Left ventricle myocardium superior (tissue), 1 donor: ENCODE measurements at regions not wholly inside any gene's neighbourhood (a gene's known extent, or its start where the extent isn't known, plus 50 kb on each side); places are given as distances from the start of the nearest gene placed in this dataset.
"Not testable (repeated sequence)": the region's sequence is repeated elsewhere in the genome, so short reads cannot be mapped to it uniquely, and the experiment has no call there.

Experiments used
- ATAC-seq: fragments of 200-7000 bp; cut with Tn5 transposase; one replicate; pipeline ENCODE4 v1.9.1; 2020; ENCODE audit warnings: mild to moderate bottlenecking, moderate library complexity
- DNase-seq: peaks from one replicate; pipeline ENCODE4 v3.0.0-alpha.2; 2020
- intact Hi-C: fragments of 100-400 bp; cut with micrococcal nuclease; formaldehyde crosslinking; loops from one replicate; pipeline ENCODE4 v1.11.0; 2022
- donor health status: DM: no; HTN: yes; CAD: no; lungs with severe emphysema.

DNA sequence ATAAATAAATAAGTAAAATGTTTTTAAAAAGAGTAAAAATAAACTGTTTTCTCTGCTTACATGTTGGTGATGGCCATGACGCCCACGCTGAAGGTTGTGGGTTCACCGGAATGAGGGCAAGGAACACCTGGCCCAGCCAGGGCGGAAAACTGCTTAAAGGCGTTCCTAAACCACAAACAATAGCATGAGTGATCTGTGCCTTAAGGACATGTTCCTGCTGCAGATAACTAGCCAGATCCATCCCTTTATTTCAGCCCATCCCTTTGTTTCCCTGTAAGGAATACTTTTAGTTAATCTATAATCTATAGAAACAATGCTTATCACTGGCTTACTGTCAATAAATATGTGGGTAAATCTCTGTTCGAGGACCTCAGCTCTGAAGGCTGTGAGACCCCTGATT is 63.3 kb upstream of the CEP78 start:
- ATAC-seq, intact Hi-C loops, DNase-seq: not testable (repeated sequence)

- ATAC-seq = no peak
- intact Hi-C loops = no loop called here
- no peak for DNase-seq
Observed at GRCh38 chr9:78171651-78172050, 64.2 kb upstream of the CEP78 start.

- DNase-seq (no peak), ATAC-seq (no peak)
- intact Hi-C loops = no loop called here
Observed at GRCh38 chr9:78169125-78169524, 66.8 kb upstream of the CEP78 start.

DNA sequence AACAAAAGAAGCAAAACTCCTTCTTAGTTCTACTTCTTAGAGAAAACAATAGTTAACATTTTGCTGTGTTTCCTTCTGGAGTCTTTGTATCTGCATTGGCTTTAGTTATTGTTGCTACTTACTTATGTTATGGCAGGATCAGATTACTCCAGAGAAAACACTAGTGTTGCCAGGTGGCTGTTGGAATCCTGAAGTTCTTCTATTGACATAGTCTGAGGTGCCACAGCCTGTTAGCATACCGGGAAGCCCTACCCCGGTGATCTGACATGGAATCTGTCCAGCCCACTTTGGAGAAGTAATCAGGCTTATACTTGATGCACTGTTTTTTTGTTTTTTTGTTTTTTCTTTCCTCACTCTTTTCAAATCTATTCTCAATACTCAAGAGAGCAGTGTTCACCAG is 68.5 kb upstream of the CEP78 start:
- ATAC-seq = no peak
- intact Hi-C loops = no loop called here

DNA sequence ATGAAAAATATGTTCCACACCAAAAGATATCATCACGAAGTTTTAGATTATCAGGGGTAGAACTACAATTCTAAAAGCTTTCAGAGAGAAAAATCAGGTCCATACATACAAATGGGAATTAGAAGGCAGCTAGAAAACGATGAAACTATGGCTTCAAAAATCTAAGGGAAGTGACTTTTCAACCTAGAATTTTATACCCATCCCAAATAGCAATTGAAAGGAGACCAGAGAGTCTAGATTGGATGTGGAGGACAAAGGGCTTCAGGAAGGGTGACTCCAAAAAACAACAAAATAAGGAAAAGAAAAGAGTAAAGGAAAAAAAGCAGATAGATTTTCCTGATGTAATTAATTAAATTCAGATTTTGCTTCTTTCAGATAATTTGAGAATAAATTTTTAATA is 72.0 kb upstream of the CEP78 start:
- no peak for DNase-seq
- intact Hi-C loops = no loop called here
- no peak for ATAC-seq

More for the DNA sequence above, 68.5 kb upstream of the CEP78 start:
- no peak for DNase-seq

GRCh38 chr9:78158286-78158685 is 77.6 kb upstream of the CEP78 start:
- intact Hi-C loops = no loop called here
- no peak for ATAC-seq

GRCh38 chr9:78150983-78151356 is 84.9 kb upstream of the CEP78 start:
- ATAC-seq = no peak
- intact Hi-C loops = no loop called here
- no peak for DNase-seq

More at GRCh38 chr9:78158286-78158685, 77.6 kb upstream of the CEP78 start:
- no peak for DNase-seq

- ATAC-seq = no peak
- no peak for DNase-seq
- intact Hi-C loops = no loop called here
Observed at GRCh38 chr9:78150312-78150982, 85.4 kb upstream of the CEP78 start.

DNA sequence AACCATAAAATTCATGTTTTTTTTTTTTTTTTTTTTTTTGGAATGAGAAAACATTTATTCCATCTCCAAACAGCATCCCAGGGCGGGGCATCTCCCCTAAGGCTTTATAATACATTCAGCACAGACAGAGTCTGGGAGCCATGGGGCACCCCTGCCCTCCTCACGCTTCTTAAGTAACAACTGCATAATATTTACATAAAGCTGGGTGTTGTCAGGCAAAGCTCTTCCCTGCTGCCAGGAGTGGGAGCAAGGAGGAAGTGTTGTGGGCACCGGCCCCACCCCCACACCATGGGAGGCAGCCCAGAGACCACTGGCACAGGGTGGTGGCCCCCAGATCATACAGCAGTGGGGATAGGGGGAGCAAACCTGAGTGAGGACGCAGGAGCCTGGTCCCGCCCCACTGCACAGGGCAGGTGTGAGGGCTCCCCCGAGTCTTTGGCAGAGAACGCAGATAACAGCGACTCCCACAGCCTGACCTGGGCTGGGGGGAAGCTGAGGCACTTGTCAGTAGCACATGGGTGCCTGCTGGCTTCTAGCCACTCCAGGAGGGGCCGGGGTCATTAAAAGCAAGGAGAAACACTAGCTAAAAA is 86.1 kb upstream of the CEP78 start:
- intact Hi-C loops = no loop called here
- ATAC-seq = no peak
- DNase-seq = no peak

DNA sequence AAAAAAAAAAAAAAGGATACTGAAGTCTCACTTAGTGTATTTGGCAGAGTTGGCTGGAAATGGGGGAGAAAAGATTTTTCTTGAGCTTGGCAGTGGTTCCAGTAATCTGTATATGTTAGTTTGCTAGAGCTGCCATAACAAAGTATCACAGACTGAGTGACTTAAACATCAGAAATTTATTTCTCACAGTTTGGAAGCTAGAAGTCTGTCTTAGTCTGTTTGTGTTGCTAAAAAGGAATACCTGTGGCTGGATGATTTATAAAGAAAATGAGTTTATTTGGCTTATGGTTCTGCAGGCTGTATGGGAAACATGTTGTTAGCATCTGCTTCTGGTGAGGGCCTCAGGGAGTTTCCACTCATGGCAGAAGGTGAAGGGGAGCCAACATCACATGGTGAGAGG is 89.6 kb upstream of the CEP78 start:
- intact Hi-C loops = no loop called here
- no peak for ATAC-seq
- DNase-seq = no peak

GRCh38 chr9:78144663-78145377 is 91.1 kb upstream of the CEP78 start:
- no peak for ATAC-seq
- DNase-seq = no peak
- intact Hi-C loops = no loop called here

GRCh38 chr9:78144008-78144381 is 91.9 kb upstream of the CEP78 start:
- no peak for ATAC-seq
- no peak for DNase-seq
- intact Hi-C loops = no loop called here

GRCh38 chr9:78143281-78144007 is 92.4 kb upstream of the CEP78 start:
- intact Hi-C loops = no loop called here
- ATAC-seq (no peak), DNase-seq (no peak)

DNA sequence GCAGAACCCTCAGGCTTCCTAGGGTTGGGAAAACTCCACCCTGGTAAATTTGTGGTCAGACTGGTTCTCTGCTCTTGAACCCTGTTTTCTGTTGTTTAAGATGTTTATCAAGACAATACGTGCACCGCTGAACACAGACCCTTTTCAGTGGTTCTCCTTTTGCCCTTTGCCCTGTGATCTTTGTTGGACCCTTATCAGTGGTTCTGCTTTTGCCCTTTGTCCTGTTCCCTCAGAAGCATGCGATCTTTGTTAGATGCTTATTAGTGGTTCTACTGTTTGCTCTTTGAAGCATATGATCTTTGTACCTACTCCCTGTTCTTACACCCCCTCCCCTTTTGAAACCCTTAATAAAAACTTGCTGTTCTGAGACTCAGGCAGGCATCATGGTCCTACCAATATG is 93.6 kb upstream of the CEP78 start:
- ATAC-seq, intact Hi-C loops, DNase-seq: not testable (repeated sequence)

- DNase-seq (no peak), ATAC-seq (no peak)
- intact Hi-C loops = no loop called here
Observed at GRCh38 chr9:78133751-78134150, 102.1 kb upstream of the CEP78 start.

- DNase-seq = no peak
- intact Hi-C loops = no loop called here
Observed at GRCh38 chr9:78132701-78133058, 101.1 kb upstream of the GNAQ start.

GRCh38 chr9:78131969-78132700 is 100.5 kb upstream of the GNAQ start:
- intact Hi-C loops = no loop called here
- ATAC-seq (no peak), DNase-seq (no peak)

More at GRCh38 chr9:78132701-78133058, 101.1 kb upstream of the GNAQ start:
- no peak for ATAC-seq

- no peak for ATAC-seq
- intact Hi-C loops = no loop called here
- DNase-seq = no peak
Observed at GRCh38 chr9:78130853-78131252, 99.2 kb upstream of the GNAQ start.

GRCh38 chr9:78130004-78130403 is 98.4 kb upstream of the GNAQ start:
- no peak for DNase-seq
- no peak for ATAC-seq
- intact Hi-C loops = no loop called here
